T-helper 17 cell (primary cell): ENCODE measurements at regions not wholly inside any gene's neighbourhood (a gene's known extent, or its start where the extent isn't known, plus 50 kb on each side); places are given as distances from the start of the nearest gene placed in this dataset.

Experiments used
- ATAC-seq: fragments of 150-1000 bp; cut with Tn5 transposase; 2 replicates; pipeline ENCODE4 v1.10.0; 2021; ENCODE audit warnings: mild to moderate bottlenecking, moderate library complexity
- DNase-seq, 3 donors: peaks; one replicate each; pipeline versions ENCODE4 v3.0.0 to v3.0.0-alpha.2; 2020 to 2021
- H3K9me3 ChIP-seq: one replicate; pipeline ENCODE4 v1.7.0; 2013; ENCODE audit warnings: low read length, mild to moderate bottlenecking; ENCODE audit not compliant: control insufficient read depth, poor library complexity, severe bottlenecking
- H3K27ac Mint-ChIP-seq: one replicate; pipeline ENCODE4 v1.8.0; 2022; ENCODE audit warnings: mild to moderate bottlenecking, moderate library complexity, mixed read lengths
- H3K27me3 Mint-ChIP-seq: one replicate; pipeline ENCODE4 v1.8.0; 2022; ENCODE audit warnings: mixed read lengths
- H3K36me3 Mint-ChIP-seq: one replicate; pipeline ENCODE4 v1.8.0; 2022; ENCODE audit warnings: low read depth, mixed read lengths
- H3K4me1 Mint-ChIP-seq: one replicate; pipeline ENCODE4 v1.8.0; 2022; ENCODE audit warnings: mild to moderate bottlenecking, mixed read lengths
- H3K4me3 Mint-ChIP-seq: one replicate; pipeline ENCODE4 v1.8.0; 2022; ENCODE audit warnings: mild to moderate bottlenecking, moderate library complexity, mixed read lengths

GRCh38 chr7:41147606-41148485, 555.0 kb downstream of the INHBA start:
- Mint-ChIP-seq H3K4me1 (no peaks in the 10 kb centered on the region), H3K36me3 (no peaks in the 10 kb centered on the region), H3K27me3 (no peaks in the 10 kb centered on the region), H3K27ac (no peak overlapping the region), H3K4me3 (no peak overlapping the region)
- DNase-seq, result no peak
- no peak for ATAC-seq
- peaks cover 3% of the 10 kb centered on the region for H3K9me3 ChIP-seq

- DNase-seq, result no peak
- H3K4me1 Mint-ChIP-seq, result no peaks in the 10 kb centered on the region
- no peaks in the 10 kb centered on the region for H3K36me3 Mint-ChIP-seq
These were observed 556.5 kb downstream of the INHBA start for GRCh38 chr7:41146429-41146828.

GRCh38 chr7:41145656-41146055, 557.2 kb downstream of the INHBA start:
- DNase-seq (no peak), ATAC-seq (no peak)
- H3K4me3 Mint-ChIP-seq, result no peak overlapping the region
- H3K27ac Mint-ChIP-seq, result no peak overlapping the region
- no peaks in the 10 kb centered on the region for H3K27me3 Mint-ChIP-seq
- no peaks in the 10 kb centered on the region for H3K9me3 ChIP-seq
- no peaks in the 10 kb centered on the region for H3K36me3 Mint-ChIP-seq
- H3K4me1 Mint-ChIP-seq, result no peaks in the 10 kb centered on the region

More at GRCh38 chr7:41146429-41146828, 556.5 kb downstream of the INHBA start:
- H3K27me3 Mint-ChIP-seq, result no peaks in the 10 kb centered on the region
- no peak overlapping the region for H3K27ac Mint-ChIP-seq
- H3K4me3 Mint-ChIP-seq, result no peak overlapping the region
- H3K9me3 ChIP-seq, result peaks cover 3% of the 10 kb centered on the region
- ATAC-seq, result no peak

DNA sequence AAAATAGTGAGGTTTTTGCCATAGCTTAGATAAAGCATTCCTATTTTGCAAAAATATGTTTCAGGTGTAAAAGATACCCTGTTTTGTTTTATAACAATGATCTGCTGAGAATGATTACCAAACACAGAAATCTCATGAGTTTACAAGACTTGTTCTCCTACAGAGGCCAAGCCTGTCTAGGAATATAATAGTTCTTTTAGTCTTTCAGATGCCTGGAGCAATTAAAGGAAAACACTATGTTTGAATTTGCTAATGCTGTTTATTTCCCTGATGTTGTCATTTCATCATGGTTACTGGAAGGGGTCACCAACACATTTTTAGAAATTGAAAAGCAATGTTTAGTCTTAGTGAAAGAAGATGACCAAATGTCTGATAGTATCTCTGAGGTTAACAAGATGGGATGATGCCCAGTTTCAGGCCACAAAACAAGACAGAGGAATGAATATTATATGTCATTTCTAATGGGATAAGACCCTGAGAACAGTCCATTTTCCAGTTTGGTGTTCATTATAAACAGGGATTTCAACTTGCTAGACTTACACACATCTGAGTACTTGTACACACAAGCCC, 559.9 kb downstream of the INHBA start:
- H3K9me3 ChIP-seq, result no peaks in the 10 kb centered on the region
- no peaks in the 10 kb centered on the region for H3K4me1 Mint-ChIP-seq
- no peak overlapping the region for H3K4me3 Mint-ChIP-seq
- H3K27me3 Mint-ChIP-seq, result no peaks in the 10 kb centered on the region
- H3K36me3 Mint-ChIP-seq, result no peaks in the 10 kb centered on the region
- ATAC-seq (no peak), DNase-seq (no peak)
- H3K27ac Mint-ChIP-seq, result no peak overlapping the region

GRCh38 chr7:41139789-41140188, 563.1 kb downstream of the INHBA start:
- Mint-ChIP-seq H3K36me3 (no peaks in the 10 kb centered on the region), H3K27me3 (no peaks in the 10 kb centered on the region), H3K4me3 (no peak overlapping the region), H3K4me1 (no peaks in the 10 kb centered on the region), H3K27ac (no peak overlapping the region)
- no peaks in the 10 kb centered on the region for H3K9me3 ChIP-seq
- ATAC-seq (no peak), DNase-seq (no peak)

DNA sequence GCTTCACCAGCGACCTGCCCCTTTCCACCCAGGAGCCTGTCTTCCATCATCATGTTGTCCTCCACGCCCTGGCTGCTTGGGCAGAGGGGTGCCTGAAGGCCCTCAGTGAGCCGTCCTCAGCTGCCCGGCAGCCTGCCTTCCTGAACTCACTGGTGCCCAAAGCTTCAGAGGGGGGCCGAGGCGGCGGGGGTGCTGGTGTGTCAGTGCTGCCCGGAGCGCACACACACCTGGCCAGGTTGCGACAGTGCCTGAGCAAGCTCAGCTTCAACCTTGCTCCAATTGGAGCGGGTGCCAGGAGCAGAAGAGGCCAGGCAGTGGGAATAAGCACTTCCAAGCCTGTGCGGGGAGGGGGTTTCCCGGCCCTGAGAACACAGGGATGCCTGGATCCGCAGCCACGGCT, 566.3 kb downstream of the INHBA start:
- no peaks in the 10 kb centered on the region for H3K9me3 ChIP-seq
- Mint-ChIP-seq H3K4me3 (no peak overlapping the region), H3K4me1 (no peaks in the 10 kb centered on the region), H3K27ac (no peak overlapping the region), H3K36me3 (no peaks in the 10 kb centered on the region), H3K27me3 (no peaks in the 10 kb centered on the region)
- DNase-seq (no peak), ATAC-seq (no peak)

GRCh38 chr7:41135511-41135910, 567.4 kb downstream of the INHBA start:
- DNase-seq (no peak), ATAC-seq (no peak)
- Mint-ChIP-seq H3K36me3 (no peaks in the 10 kb centered on the region), H3K27ac (no peak overlapping the region), H3K4me3 (no peak overlapping the region), H3K27me3 (no peaks in the 10 kb centered on the region), H3K4me1 (no peaks in the 10 kb centered on the region)
- H3K9me3 ChIP-seq, result no peaks in the 10 kb centered on the region

- no peak overlapping the region for H3K4me3 Mint-ChIP-seq
- DNase-seq (no peak), ATAC-seq (no peak)
- no peaks in the 10 kb centered on the region for H3K27me3 Mint-ChIP-seq
- H3K27ac Mint-ChIP-seq, result no peak overlapping the region
- no peaks in the 10 kb centered on the region for H3K36me3 Mint-ChIP-seq
- H3K4me1 Mint-ChIP-seq, result no peaks in the 10 kb centered on the region
- no peaks in the 10 kb centered on the region for H3K9me3 ChIP-seq
These were observed 568.3 kb downstream of the INHBA start for GRCh38 chr7:41134300-41135255.

DNA sequence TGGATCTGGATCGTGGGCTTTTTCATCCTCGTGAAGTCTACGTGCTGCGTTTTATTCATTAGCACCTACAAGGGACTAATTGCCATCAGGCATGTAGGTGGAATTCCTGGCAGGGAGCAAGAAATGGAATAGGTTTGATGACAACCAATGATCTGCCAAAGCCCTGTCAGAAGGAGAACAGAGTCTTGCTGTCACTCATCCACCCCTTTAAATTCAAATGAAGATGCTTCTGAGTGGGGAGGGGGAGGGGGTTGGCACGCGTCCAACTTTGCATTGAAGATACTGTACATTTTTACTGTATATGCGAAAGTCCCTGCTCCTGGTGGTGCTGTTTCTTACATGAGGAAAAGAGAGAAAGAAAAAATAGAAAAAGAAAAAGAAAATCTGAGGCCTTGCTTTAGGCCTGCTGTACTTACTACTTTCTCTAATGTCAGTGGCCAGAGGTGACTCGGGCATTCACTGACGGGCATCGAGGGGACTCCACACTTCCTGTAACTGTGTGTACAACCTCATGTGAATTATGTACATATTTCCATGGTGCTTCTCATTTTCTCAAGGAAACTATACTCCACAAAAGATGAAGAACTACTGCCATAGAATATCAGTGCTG, 569.1 kb downstream of the INHBA start:
- no peak overlapping the region for H3K27ac Mint-ChIP-seq
- no peaks in the 10 kb centered on the region for H3K27me3 Mint-ChIP-seq
- H3K36me3 Mint-ChIP-seq, result no peaks in the 10 kb centered on the region
- no peaks in the 10 kb centered on the region for H3K4me1 Mint-ChIP-seq
- no peaks in the 10 kb centered on the region for H3K9me3 ChIP-seq
- no peak for ATAC-seq
- no peak for DNase-seq
- no peak overlapping the region for H3K4me3 Mint-ChIP-seq

DNA sequence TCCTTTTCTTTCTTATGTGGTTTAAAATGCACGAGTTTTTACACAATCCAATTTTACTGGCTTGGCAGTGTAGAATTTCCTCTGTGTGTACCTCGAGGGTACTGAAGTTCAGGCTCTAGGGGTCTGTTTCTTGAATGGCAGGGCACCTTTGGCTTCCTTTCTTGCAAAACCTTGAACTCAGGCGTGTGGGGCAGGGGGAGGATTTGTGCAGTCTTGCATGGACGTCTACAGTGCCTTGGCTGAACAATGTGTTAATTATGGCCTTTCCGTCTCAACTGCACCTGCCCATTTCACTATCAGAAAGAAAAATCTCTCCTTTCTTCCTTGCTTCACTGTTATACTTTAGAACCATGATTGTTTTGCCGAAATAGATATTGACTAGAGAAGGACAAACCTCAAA, 570.9 kb downstream of the INHBA start:
- Mint-ChIP-seq H3K4me3 (no peak overlapping the region), H3K27me3 (no peaks in the 10 kb centered on the region), H3K36me3 (no peaks in the 10 kb centered on the region), H3K4me1 (no peaks in the 10 kb centered on the region), H3K27ac (no peak overlapping the region)
- DNase-seq, result no peak
- H3K9me3 ChIP-seq, result no peaks in the 10 kb centered on the region
- ATAC-seq, result no peak

GRCh38 chr7:41130561-41131236, 572.2 kb downstream of the INHBA start:
- H3K4me3 Mint-ChIP-seq, result no peak overlapping the region
- no peaks in the 10 kb centered on the region for H3K36me3 Mint-ChIP-seq
- H3K27ac Mint-ChIP-seq, result no peak overlapping the region
- no peak for DNase-seq
- H3K4me1 Mint-ChIP-seq, result no peaks in the 10 kb centered on the region
- no peaks in the 10 kb centered on the region for H3K27me3 Mint-ChIP-seq
- H3K9me3 ChIP-seq, result no peaks in the 10 kb centered on the region
- ATAC-seq, result no peak

DNA sequence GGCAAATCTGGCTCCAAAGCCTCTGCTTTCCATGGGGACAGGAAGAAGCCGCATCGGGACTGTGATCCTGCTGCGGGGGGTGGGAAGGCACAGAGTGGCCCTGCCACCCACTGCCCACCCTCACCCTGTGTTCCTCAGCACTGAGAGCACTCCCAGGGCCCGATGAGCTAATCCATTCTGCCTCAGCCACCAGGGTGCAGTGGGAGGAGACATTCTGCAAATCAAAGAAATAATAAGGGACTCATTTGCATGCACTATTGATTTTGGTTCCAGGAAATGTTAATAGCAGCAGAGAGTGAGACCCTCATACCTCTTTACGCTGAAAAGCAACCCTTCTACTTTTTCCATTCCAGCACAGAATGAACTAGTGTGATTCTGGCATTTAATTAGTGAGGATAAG, 572.8 kb downstream of the INHBA start:
- no peaks in the 10 kb centered on the region for H3K36me3 Mint-ChIP-seq
- H3K27ac Mint-ChIP-seq, result no peak overlapping the region
- H3K4me1 Mint-ChIP-seq, result no peaks in the 10 kb centered on the region
- H3K27me3 Mint-ChIP-seq, result no peaks in the 10 kb centered on the region
- DNase-seq, result no peak
- no peaks in the 10 kb centered on the region for H3K9me3 ChIP-seq
- ATAC-seq, result no peak
- no peak overlapping the region for H3K4me3 Mint-ChIP-seq
